NCI-H774 (cell line): ENCODE measurements at regions not wholly inside any gene's neighbourhood (a gene's known extent, or its start where the extent isn't known, plus 50 kb on each side); places are given as distances from the start of the nearest gene placed in this dataset.

Experiments
- DNase-seq: peaks from one replicate; lab custom pipeline; 2025; lab: John Stamatoyannopoulos, UW

- DNase-seq: no peak
Observed at GRCh38 chr4:130178106-130178505, 1082.2 kb downstream of the C4orf33 start.

DNA sequence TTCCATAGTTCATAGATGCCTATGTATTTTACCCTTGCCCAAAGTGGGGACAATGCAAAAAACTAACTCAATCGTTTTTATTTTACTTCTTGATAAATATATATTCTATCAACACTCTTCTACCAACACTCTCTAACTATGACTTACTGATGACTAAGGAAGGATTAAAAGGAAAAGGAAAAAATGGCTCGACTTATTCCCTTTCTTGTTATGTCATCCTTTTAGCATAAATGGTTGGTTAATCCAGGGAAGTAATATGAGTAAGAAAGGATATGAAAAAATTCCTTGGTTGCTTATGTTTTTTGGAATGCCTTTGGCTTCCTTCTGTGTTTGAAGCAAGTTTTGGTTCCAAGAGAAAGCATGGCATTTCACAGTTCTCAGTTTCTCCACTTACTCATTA is 1087.1 kb downstream of the C4orf33 start:
- DNase-seq: no peak

DNA sequence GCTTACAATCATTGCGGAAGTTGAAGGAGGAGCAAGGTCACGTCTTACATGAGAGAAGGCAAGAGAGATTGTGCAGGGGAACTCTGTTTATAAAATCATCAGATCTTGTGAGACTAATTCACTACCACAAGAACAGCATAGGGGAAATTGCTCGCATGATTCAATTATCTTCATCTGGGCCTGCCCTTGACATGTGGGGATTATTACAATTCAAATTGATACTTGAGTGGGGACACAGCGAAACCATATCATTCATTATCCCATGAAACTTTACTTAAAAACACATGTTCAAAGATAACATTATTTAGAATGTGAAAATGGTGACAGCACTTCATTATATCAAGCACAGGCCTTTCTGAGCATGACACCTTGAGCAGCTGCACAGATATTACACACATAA is 1087.8 kb downstream of the C4orf33 start:
- no peak for DNase-seq

DNA sequence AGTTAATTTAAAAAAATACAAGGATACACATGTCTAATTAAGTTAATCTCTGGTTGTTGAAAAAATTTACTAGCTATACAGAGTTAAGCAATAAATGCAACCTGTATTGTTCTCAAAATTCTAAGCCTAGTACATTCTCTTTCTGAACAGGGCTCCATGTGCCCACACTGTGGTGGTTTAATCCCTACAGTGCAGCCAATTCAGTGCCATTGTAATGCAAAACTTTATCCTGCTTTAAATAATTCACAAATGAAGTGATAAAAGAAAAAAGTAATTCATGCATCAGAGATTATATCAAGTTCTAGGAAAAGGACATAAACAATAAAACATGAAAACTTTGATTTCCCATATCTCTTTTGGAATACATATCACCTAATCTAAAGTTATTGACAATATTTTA is 1089.2 kb downstream of the C4orf33 start:
- DNase-seq: no peak

DNA sequence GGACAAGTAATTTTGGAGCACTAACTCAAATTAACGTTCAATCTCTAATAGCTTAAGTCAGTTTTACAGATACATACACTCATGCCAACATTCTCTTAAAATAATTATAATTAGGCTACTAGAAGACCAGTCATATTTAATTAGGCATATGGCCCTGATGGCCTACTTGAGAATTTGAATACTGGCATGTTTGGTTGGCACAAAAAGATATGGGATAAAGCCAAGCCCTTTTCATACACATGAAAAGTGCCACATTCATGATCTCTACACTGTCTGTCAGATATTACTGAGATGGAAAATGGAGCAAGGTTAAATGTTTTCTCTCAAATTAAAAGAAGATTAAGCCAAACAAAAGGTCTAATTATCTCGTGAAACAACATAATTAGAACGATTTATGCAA is 1091.0 kb downstream of the C4orf33 start:
- DNase-seq: no peak

DNA sequence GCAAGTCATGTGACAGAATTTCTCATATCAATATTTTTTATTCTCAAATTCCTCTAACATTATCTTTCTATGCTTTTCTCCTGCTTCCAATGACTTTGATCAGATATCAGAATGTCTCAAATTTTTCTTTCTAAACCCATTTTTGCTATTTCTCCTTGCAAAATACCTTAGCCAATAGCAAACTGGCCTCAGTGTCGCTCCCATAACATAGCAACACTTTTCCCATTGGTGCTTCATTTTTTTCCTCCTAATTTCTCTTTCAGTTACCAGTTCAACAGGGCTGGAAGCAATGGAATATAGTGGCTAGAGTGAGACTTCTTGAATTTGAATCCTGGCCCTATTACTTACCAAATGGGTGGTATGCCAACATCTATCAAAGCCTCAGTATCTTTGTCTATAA is 1091.6 kb downstream of the C4orf33 start:
- DNase-seq: no peak

GRCh38 chr4:130192787-130193186 is 1096.8 kb downstream of the C4orf33 start:
- no peak for DNase-seq

DNA sequence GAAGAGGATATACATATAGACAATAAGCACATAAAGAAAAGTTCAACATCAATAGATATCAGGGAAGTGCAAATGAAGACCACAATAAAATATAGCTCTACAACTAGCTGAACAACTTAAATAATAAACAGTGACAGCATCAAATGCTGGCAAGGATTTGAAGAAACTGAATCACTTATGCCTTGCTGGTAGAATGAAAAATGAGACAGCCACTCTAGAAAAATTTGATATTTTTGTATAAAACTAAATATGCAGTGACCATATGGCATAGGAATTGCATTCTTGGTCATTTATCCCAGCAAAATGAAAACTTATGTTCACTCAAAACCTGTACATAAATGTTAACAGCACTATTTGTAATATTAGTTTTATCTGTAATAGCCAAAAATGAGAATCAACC is 1102.0 kb downstream of the C4orf33 start:
- no peak for DNase-seq

GRCh38 chr4:130203571-130203970 is 1107.6 kb downstream of the C4orf33 start:
- no peak for DNase-seq

GRCh38 chr4:130210864-130211263 is 1114.9 kb downstream of the C4orf33 start:
- no peak for DNase-seq

GRCh38 chr4:130214268-130214667 is 1118.3 kb downstream of the C4orf33 start:
- no peak for DNase-seq

GRCh38 chr4:130233377-130234047 is 1137.6 kb downstream of the C4orf33 start:
- no peak for DNase-seq

- no peak for DNase-seq
Observed at GRCh38 chr4:130238121-130238520, 1142.2 kb downstream of the C4orf33 start.

DNA sequence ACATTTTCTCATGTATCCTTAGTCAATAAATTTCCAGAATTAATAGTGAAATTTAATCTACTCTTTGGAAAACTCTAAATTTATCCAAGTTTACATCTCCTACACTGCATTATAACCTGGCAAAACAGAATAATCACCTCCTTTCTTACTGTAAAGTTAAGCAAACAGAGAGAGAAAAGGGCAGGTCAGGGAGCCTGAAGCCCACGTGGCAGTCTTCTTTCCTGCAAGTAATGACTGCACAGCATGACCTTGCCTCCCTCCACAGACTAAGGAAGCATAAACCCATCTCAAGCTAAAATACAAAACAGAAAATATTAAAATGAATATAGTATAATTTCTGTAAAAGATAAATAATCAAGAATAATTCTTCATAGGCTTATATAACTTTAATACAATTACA is 1153.0 kb downstream of the C4orf33 start:
- DNase-seq: no peak

GRCh38 chr4:130257271-130257670 is 1161.3 kb downstream of the C4orf33 start:
- DNase-seq: no peak

GRCh38 chr4:130266814-130267213 is 1170.9 kb downstream of the C4orf33 start:
- no peak for DNase-seq

- no peak for DNase-seq
Observed at GRCh38 chr4:130288576-130288975, 1192.6 kb downstream of the C4orf33 start.

- no peak for DNase-seq
Observed at GRCh38 chr4:130293692-130294091, 1197.7 kb downstream of the C4orf33 start.

GRCh38 chr4:130296448-130296847 is 1200.5 kb downstream of the C4orf33 start:
- DNase-seq: no peak

DNA sequence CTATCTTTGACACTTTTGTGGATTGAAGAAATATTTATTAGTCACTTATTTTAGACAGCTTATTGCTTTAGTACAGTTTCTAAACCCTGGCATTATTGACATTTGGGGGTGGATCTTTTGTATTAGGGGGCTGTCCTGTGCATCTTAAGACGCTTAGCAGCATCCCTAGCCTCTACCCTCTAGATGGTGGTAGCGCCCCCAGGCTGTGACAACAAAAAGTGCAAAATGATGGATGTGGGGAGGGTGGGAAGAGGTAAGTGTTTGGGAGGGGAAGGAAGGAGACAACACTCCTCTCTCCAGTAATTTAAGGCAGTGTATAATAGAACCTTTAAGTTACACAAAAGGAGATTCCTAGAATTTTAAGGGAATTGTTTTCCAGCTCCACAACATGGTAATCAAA is 1210.6 kb downstream of the C4orf33 start:
- no peak for DNase-seq

- DNase-seq: no peak
Observed at GRCh38 chr4:130309221-130309620, 1213.3 kb downstream of the C4orf33 start.

- no peak for DNase-seq
Observed at GRCh38 chr4:130322439-130322838, 1226.5 kb downstream of the C4orf33 start.

- no peak for DNase-seq
Observed at GRCh38 chr4:130329036-130329435, 1233.1 kb downstream of the C4orf33 start.

GRCh38 chr4:130333241-130333759 is 1237.3 kb downstream of the C4orf33 start:
- no peak for DNase-seq
